Testis (tissue), 2 donors: ENCODE measurements at regions not wholly inside any gene's neighbourhood (a gene's known extent, or its start where the extent isn't known, plus 50 kb on each side); places are given as distances from the start of the nearest gene placed in this dataset.
A peak's percentile ranks its signal among the peaks of the same experiment; 100 is the strongest.
"Not testable (repeated sequence)": the region's sequence is repeated elsewhere in the genome, so short reads cannot be mapped to it uniquely, and the experiment has no call there.

Experiments used
- DNase-seq: peaks from one replicate; pipeline ENCODE4 v3.0.0-alpha.2; 2019
- H3K27ac ChIP-seq, 2 donors: fragments of 200-600 bp; sonication (generic); one replicate each; pipeline ENCODE4 v1.5.1; 2019
- H3K27me3 ChIP-seq: fragments of 200-600 bp; sonication (generic); one replicate; pipeline ENCODE4 v1.5.1; 2019
- H3K36me3 ChIP-seq: fragments of 200-600 bp; sonication (generic); one replicate; pipeline ENCODE4 v1.5.1; 2017; ENCODE audit warnings: low read depth; ENCODE audit errors: missing control alignments
- H3K4me1 ChIP-seq: fragments of 200-600 bp; sonication (generic); one replicate; pipeline ENCODE4 v1.5.1; 2019
- H3K4me3 ChIP-seq, 2 donors: fragments of 200-600 bp; sonication (generic); one replicate each; pipeline ENCODE4 v1.5.1; 2017 to 2019
- H3K9me3 ChIP-seq: fragments of 200-600 bp; sonication (generic); one replicate; pipeline ENCODE4 v1.5.1; 2017
- POLR2A ChIP-seq: fragments of 450-650 bp; IDR thresholded peaks from one replicate; pipeline ENCODE4 v1.6.1; 2017; ENCODE audit warnings: antibody characterized with exemption, mild to moderate bottlenecking, moderate library complexity
- WGBS, 2 donors: methylation state at CpG; one replicate each; pipeline ENCODE4 v1.1.5; 2018; 5-methylcytosine and 5-hydroxymethylcytosine counted together
- intact Hi-C: fragments of 100-400 bp; cut with DNase I; formaldehyde crosslinking; loops from one replicate; pipeline ENCODE4 v1.15.1; 2023; ENCODE audit warnings: low total_unique reads
- TF ChIP-seq, protein P1 (sequence below), 3 experiments: fragments of 450-650 bp in 2 of 3; fragments of 200-600 bp in 1 of 3; sonication (generic) in 1 of 3; IDR thresholded peaks; one replicate each; pipeline ENCODE4 v1.5.1; 2016 to 2019; ENCODE audit warnings: antibody characterized with exemption in 3 of 3, mild to moderate bottlenecking in 2 of 3, moderate library complexity in 1 of 3

DNA sequence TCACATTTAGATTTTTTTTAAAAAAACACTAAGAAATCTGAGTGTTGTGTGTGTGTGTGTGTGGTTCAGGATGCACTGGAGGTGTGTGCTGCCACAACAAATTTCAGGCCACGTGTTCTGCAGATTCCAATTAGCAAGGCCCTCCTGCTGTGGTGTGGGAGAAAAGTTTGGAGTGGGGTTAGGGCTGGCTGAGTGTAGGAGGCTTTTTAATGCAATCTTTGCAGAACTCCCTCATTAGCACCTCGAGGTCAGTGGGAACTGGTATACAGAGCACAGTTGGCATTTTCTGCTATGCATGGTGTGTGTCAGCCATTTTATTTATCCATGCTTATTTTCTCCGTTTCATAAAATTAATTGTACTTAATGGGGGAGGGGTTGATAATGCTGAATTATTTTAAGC, 187.6 kb downstream of the SOX4 start:
- Histone ChIP-seq H3K27me3 (no peaks in the 10 kb centered on the region), H3K27ac (no peak overlapping the region), H3K4me3 (no peak overlapping the region), H3K9me3 (no peaks in the 10 kb centered on the region), H3K4me1 (no peaks in the 10 kb centered on the region), H3K36me3 (no peaks in the 10 kb centered on the region)
- intact Hi-C loops = no loop called here
- no peak for TF ChIP-seq POLR2A
- TF ChIP-seq, protein P1, sequence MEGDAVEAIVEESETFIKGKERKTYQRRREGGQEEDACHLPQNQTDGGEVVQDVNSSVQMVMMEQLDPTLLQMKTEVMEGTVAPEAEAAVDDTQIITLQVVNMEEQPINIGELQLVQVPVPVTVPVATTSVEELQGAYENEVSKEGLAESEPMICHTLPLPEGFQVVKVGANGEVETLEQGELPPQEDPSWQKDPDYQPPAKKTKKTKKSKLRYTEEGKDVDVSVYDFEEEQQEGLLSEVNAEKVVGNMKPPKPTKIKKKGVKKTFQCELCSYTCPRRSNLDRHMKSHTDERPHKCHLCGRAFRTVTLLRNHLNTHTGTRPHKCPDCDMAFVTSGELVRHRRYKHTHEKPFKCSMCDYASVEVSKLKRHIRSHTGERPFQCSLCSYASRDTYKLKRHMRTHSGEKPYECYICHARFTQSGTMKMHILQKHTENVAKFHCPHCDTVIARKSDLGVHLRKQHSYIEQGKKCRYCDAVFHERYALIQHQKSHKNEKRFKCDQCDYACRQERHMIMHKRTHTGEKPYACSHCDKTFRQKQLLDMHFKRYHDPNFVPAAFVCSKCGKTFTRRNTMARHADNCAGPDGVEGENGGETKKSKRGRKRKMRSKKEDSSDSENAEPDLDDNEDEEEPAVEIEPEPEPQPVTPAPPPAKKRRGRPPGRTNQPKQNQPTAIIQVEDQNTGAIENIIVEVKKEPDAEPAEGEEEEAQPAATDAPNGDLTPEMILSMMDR (IDR thresholded peaks at IDR 0.05) = no peak
- no peak for DNase-seq
- WGBS, 2 donors = 48 to 71% methylated on average over 3 of the region's 3 CpGs

DNA sequence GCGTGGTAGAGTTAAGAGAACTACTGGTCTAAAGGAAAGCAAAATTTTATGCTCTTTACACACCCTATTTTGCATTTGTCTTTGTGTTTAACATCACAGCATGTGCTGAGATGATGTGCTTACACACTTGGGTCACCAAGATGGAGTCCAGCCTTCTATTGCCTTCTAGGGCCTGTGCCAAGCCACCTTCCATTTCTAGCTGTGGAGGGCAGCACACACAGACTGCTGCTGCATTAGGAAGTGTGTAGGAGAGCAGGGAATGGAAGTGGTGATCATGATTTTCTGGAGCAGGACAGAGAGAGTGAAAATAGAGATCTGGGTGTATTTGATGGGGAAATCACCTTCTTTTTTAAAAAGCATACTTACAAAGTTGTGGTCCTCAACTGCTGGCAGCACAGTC, 191.6 kb downstream of the SOX4 start:
- TF ChIP-seq, protein P1 (IDR thresholded peaks at IDR 0.05) = no peak
- no peak for TF ChIP-seq POLR2A
- 100% methylated on average over 1 of the region's 1 CpG for WGBS, 2 donors
- no peak for DNase-seq

DNA sequence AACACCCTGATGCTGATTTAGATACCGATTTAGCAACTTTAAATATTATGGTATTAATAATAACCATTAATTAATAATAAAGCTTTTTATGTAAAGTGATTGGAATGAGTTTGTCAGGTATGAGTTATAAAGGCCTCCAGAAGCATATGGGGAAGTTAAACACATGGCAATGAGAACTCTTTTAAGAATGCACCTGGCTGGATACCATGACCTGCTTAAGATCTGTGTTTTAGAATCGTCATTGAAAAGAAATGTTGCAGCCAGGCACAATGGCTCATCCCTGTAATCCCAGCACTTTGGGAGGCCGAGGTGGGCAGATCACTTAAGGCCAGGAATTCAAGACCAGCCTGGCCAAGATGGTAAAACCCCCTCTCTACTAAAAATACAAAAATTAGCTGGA, 197.5 kb downstream of the SOX4 start:
- no peak for DNase-seq
- intact Hi-C loops = no loop called here

More for the DNA sequence above, 191.6 kb downstream of the SOX4 start:
- Histone ChIP-seq H3K4me1 (no peaks in the 10 kb centered on the region), H3K27ac (no peak overlapping the region), H3K36me3 (no peaks in the 10 kb centered on the region), H3K27me3 (no peaks in the 10 kb centered on the region), H3K4me3 (no peak overlapping the region), H3K9me3 (no peaks in the 10 kb centered on the region)
- intact Hi-C loops = no loop called here

DNA sequence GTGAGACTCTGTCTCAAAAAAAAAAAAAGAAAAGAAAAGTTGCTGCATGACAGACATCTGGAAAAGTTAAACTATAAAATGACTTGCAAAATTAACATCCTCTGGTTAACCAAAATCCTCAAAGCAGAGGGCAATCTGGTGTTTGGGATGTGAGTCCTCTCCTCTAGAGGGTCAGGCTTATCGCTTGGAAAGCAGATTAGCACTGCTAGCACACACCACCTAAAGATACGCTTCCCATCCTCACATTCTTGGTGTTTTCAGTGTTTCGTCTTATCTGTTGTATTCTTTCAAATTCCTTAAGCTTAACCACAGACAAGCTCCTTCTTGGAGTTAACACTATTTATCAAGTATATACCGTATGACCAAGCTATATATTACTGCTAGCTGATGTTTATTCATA, 198.0 kb downstream of the SOX4 start:
- no peaks in the 10 kb centered on the region for H3K4me1 ChIP-seq
- no peaks in the 10 kb centered on the region for H3K27me3 ChIP-seq
- no peak overlapping the region for H3K4me3 ChIP-seq
- intact Hi-C loops = no loop called here
- TF ChIP-seq, protein P1 (IDR thresholded peaks at IDR 0.05) = no peak
- TF ChIP-seq POLR2A = no peak
- WGBS, 2 donors = 59 to 62% methylated on average over 4 of the region's 4 CpGs
- DNase-seq = no peak
- no peaks in the 10 kb centered on the region for H3K9me3 ChIP-seq
- H3K36me3 ChIP-seq = no peaks in the 10 kb centered on the region
- H3K27ac ChIP-seq = no peak overlapping the region

More for the DNA sequence above, 197.5 kb downstream of the SOX4 start:
- Histone ChIP-seq H3K4me1 (no peaks in the 10 kb centered on the region), H3K27ac (no peak overlapping the region), H3K27me3 (no peaks in the 10 kb centered on the region), H3K36me3 (no peaks in the 10 kb centered on the region), H3K4me3 (no peak overlapping the region), H3K9me3 (no peaks in the 10 kb centered on the region)
- 86 to 93% methylated on average over 3 of the region's 3 CpGs for WGBS, 2 donors
- TF ChIP-seq POLR2A = no peak
- TF ChIP-seq, protein P1 (IDR thresholded peaks at IDR 0.05) = no peak

DNA sequence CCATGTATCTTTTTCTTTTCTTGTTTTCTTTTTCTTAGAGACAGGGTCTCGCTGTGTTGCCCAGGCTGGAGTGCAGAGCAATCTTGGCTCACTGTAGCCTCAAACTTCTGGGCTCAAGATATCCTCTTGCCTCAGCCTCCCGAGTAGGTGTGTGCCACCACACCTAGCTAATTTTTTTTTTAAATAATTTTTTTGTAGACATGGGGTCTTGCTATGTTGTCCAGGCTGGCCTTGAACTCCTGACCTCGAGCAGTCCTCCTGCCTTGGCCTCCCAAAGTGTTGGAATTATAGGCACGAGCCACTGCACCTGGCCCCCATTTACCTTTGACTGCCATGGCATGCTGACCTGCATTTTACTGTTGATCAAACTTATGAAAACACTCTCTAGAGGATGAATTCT, 198.6 kb downstream of the SOX4 start:
- H3K4me3 ChIP-seq = no peak overlapping the region
- no peaks in the 10 kb centered on the region for H3K36me3 ChIP-seq
- no peak for DNase-seq
- 83 to 94% methylated on average over 4 of the region's 4 CpGs for WGBS, 2 donors
- intact Hi-C loops = no loop called here
- TF ChIP-seq POLR2A = no peak
- TF ChIP-seq, protein P1 (IDR thresholded peaks at IDR 0.05) = no peak
- H3K27me3 ChIP-seq = no peaks in the 10 kb centered on the region
- H3K27ac ChIP-seq = no peak overlapping the region
- no peaks in the 10 kb centered on the region for H3K9me3 ChIP-seq
- H3K4me1 ChIP-seq = no peaks in the 10 kb centered on the region

DNA sequence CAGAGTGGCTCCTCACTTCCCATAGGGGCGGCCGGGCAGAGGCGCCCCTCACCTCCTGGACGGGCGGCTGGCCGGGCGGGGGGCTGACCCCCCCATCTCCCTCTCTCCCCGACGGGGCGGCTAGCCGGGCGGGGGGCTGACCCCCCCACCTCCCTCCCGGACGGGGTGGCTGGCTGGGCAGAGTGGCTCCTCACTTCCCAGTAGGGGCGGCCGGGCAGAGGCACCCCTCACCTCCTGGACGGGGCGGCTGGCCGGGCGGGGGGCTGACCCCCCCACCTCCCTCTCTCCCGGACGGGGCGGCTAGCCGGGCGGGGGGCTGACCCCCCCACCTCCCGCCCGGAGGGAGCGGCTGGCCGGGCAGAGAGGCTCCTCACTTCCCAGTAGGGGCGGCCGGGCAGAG, 203.4 kb downstream of the SOX4 start:
- H3K4me1 ChIP-seq, intact Hi-C loops, DNase-seq, H3K36me3 ChIP-seq, H3K27ac ChIP-seq, H3K9me3 ChIP-seq, H3K27me3 ChIP-seq: not testable (repeated sequence)
- peak overlapping the region in 1 of 2 donors; percentile 34 for H3K4me3 ChIP-seq
- 100% methylated on average over 4 of the region's 31 CpGs; no CpG with 5 or more reads in 1 of the 2 donors for WGBS, 2 donors
